GM12878 (cell line): ENCODE measurements at regions not wholly inside any gene's neighbourhood (a gene's known extent, or its start where the extent isn't known, plus 50 kb on each side); places are given as distances from the start of the nearest gene placed in this dataset.

ENCODE experiments used
- ATAC-seq: fragments of 200-7000 bp; cut with Tn5 transposase; 3 replicates; pipeline ENCODE4 v1.9.1; 2020; ENCODE audit warnings: mild to moderate bottlenecking, moderate library complexity
- BruUV-seq: library from RNA; stranded (reverse); fragments of 400-500 nt; replicated peaks from 2 replicates; lab custom pipeline; 2021; lab: Mats Ljungman, UMichigan
- CTCF ChIA-PET: fragments of 300-600 bp; sonication (Branson Sonifier 250); formaldehyde crosslinking; extraction: SDS; loops from one replicate; lab custom pipeline; 2021; ENCODE audit warnings: inconsistent platforms; lab: Yijun Ruan, JAX
- POLR2A ChIA-PET: fragments of 350-600 bp; formaldehyde crosslinking; extraction: SDS; loops from one replicate; lab custom pipeline; 2021; ENCODE audit warnings: inconsistent platforms; lab: Charles Lee
- RAD21 ChIA-PET: fragments of 300-600 bp; sonication (Branson Sonifier 250); formaldehyde crosslinking; loops from one replicate; lab custom pipeline; 2023; ENCODE audit warnings: antibody characterized with exemption; ENCODE audit not compliant: unreplicated experiment; lab: Charles Lee
- SMC1A ChIA-PET: fragments of 300-600 bp; sonication (Branson Sonifier 250); formaldehyde crosslinking; loops from one replicate; lab custom pipeline; 2023; ENCODE audit not compliant: unreplicated experiment, uncharacterized antibody; lab: Charles Lee
- DNase-seq: peaks from one replicate; pipeline ENCODE4 v3.0.0-alpha.2; 2011; ENCODE audit warnings: low read depth, low spot score
- FAIRE-seq: peaks from 3 replicates; lab custom pipeline; 2011; peaks lifted over from hg19 to GRCh38; lab: Jason Lieb, UNC
- H2AFZ ChIP-seq: 2 replicates; pipeline ENCODE4 v1.6.0; 2011; ENCODE audit warnings: low read depth, low read length, control low read depth; ENCODE audit not compliant: control insufficient read depth
- H3K27ac ChIP-seq: 2 replicates; pipeline ENCODE4 v1.5.1; 2011; ENCODE audit warnings: control low read depth; ENCODE audit not compliant: control insufficient read depth, insufficient read depth
- H3K27me3 ChIP-seq, 2 experiments: replicated peaks in 1 of 2; 2 replicates each; pipeline versions ENCODE4 v1.6.0 to v1.6.1; 2011; ENCODE audit warnings: low read length in 1 of 2; ENCODE audit not compliant: control insufficient read depth in 2 of 2, insufficient read depth in 2 of 2
- H3K36me3 ChIP-seq, 2 experiments: 2 replicates each; pipeline ENCODE4 v1.5.1; 2011; ENCODE audit warnings: low read length in 1 of 2; ENCODE audit not compliant: control insufficient read depth in 2 of 2, insufficient read depth in 2 of 2
- H3K4me1 ChIP-seq: 2 replicates; pipeline ENCODE4 v1.6.1; 2011; ENCODE audit warnings: mild to moderate bottlenecking, low read length, moderate library complexity, mixed read lengths; ENCODE audit not compliant: control insufficient read depth, insufficient read depth
- H3K4me2 ChIP-seq: 2 replicates; pipeline ENCODE4 v1.6.0; 2011; ENCODE audit warnings: control low read depth; ENCODE audit not compliant: control insufficient read depth, insufficient read depth
- H3K4me3 ChIP-seq: fragments of 200-600 bp; sonication (generic); 2 replicates; pipeline ENCODE4 v1.5.1; 2016
- H3K79me2 ChIP-seq: 2 replicates; pipeline ENCODE4 v1.6.0; 2011; ENCODE audit warnings: low read length; ENCODE audit not compliant: control insufficient read depth, insufficient read depth
- H3K9ac ChIP-seq: 2 replicates; pipeline ENCODE4 v1.8.0; 2011; ENCODE audit warnings: low read length, control low read depth, mixed read lengths; ENCODE audit not compliant: control insufficient read depth, insufficient read depth
- H3K9me3 ChIP-seq: replicated peaks from 3 replicates; pipeline ENCODE4 v1.5.1; 2011; ENCODE audit warnings: mild to moderate bottlenecking, low read length; ENCODE audit not compliant: control insufficient read depth, insufficient read depth
- H4K20me1 ChIP-seq: 2 replicates; pipeline ENCODE4 v1.6.0; 2011; ENCODE audit not compliant: control insufficient read depth, insufficient read depth
- BCL11A ChIP-seq: IDR thresholded peaks from 2 replicates; pipeline ENCODE4 v1.6.1; 2011; ENCODE audit warnings: low read depth, low read length
- BMI1 ChIP-seq: fragments of 450-650 bp; IDR thresholded peaks from 2 replicates; pipeline ENCODE4 v1.6.1; 2016; ENCODE audit warnings: mild to moderate bottlenecking, moderate library complexity, borderline replicate concordance
- CBX5 ChIP-seq: sonication (generic); IDR thresholded peaks from 2 replicates; pipeline ENCODE4 v1.6.1; 2016; ENCODE audit warnings: low read depth, moderate library complexity, mild to moderate bottlenecking, inconsistent platforms
- CHD2 ChIP-seq: IDR thresholded peaks from 2 replicates; pipeline ENCODE4 v1.6.1; 2011; ENCODE audit warnings: low read depth, low read length, improper control_type of control experiment, borderline replicate concordance
- EGR1 ChIP-seq, 2 experiments: IDR thresholded peaks; 1 replicate in 1 of 2; 2 replicates in 1 of 2; pipeline ENCODE4 v1.6.1; 2011 to 2012; ENCODE audit warnings: low read depth in 2 of 2, low read length in 2 of 2, borderline replicate concordance in 1 of 2, mild to moderate bottlenecking in 1 of 2, moderate library complexity in 1 of 2
- EP300 ChIP-seq, 2 experiments: fragments of 150-350 bp in 1 of 2; IDR thresholded peaks; 2 replicates each; pipeline ENCODE4 v1.6.1; 2011 to 2012; ENCODE audit warnings: low read depth in 2 of 2, low read length in 2 of 2, borderline replicate concordance in 1 of 2, improper control_type of control experiment in 1 of 2, inconsistent platforms in 1 of 2; ENCODE audit not compliant: control insufficient read depth in 1 of 2
- JUNB ChIP-seq: IDR thresholded peaks from 2 replicates; pipeline ENCODE4 v1.6.1; 2016; ENCODE audit warnings: antibody characterized with exemption, mild to moderate bottlenecking
- MTA2 ChIP-seq: fragments of 450-650 bp; IDR thresholded peaks from 2 replicates; pipeline ENCODE4 v1.6.1; 2016; ENCODE audit warnings: low read depth, mild to moderate bottlenecking, moderate library complexity
- NR2F1 ChIP-seq: fragments of 450-650 bp; conservative IDR thresholded peaks from 2 replicates; pipeline ENCODE4 v1.6.1; 2017; ENCODE audit warnings: mild to moderate bottlenecking
- POLR2A ChIP-seq: IDR thresholded peaks from 2 replicates; pipeline ENCODE4 v1.6.1; 2011; ENCODE audit warnings: low read depth, mild to moderate bottlenecking, low read length
- POLR2AphosphoS2 ChIP-seq: IDR thresholded peaks from 2 replicates; pipeline ENCODE4 v1.6.1; 2011; ENCODE audit warnings: low read depth, mild to moderate bottlenecking, low read length, improper control_type of control experiment, moderate library complexity
- SMC3 ChIP-seq: IDR thresholded peaks from 2 replicates; pipeline ENCODE4 v1.6.1; 2011; ENCODE audit warnings: low read length, improper control_type of control experiment, borderline replicate concordance
- ZBED1 ChIP-seq: IDR thresholded peaks from 2 replicates; pipeline ENCODE4 v1.6.1; 2016; ENCODE audit warnings: borderline replicate concordance
- ZBTB11 ChIP-seq: fragments of 450-650 bp; formaldehyde crosslinking; IDR thresholded peaks from 2 replicates; pipeline ENCODE4 v1.5.0; 2022; ENCODE audit warnings: mild to moderate bottlenecking, missing genetic modification characterization
- ZNF217 ChIP-seq: fragments of 450-650 bp; IDR thresholded peaks from 2 replicates; pipeline ENCODE4 v1.6.1; 2017; ENCODE audit warnings: antibody characterized with exemption, mild to moderate bottlenecking
- WGBS: methylation state at CpG from one replicate; pipeline ENCODE4 v1.1.6; 2016; ENCODE audit warnings: low lambda C conversion rate; ENCODE audit not compliant: insufficient replicate concordance, insufficient coverage; ENCODE audit errors: missing lambda C conversion rate; 5-methylcytosine and 5-hydroxymethylcytosine counted together
- in situ Hi-C: fragments of 300-500 bp; cut with MboI; formaldehyde crosslinking; loops from 9 replicates; pipeline ENCODE4 v1.14.3; 2018; ENCODE audit warnings: mixed read lengths
- intact Hi-C: fragments of 100-400 bp; cut with micrococcal nuclease; formaldehyde crosslinking; loops from one replicate; pipeline ENCODE4 v1.14.2; 2022; ENCODE audit not compliant: unreplicated experiment
- TF ChIP-seq, protein P1 (sequence below): fragments of 450-650 bp; IDR thresholded peaks from 2 replicates; pipeline ENCODE4 v1.6.1; 2017; ENCODE audit warnings: mild to moderate bottlenecking, low read depth, inconsistent platforms; ENCODE audit not compliant: poor library complexity, severe bottlenecking
- TF ChIP-seq, protein P2 (sequence below): fragments of 150-350 bp; IDR thresholded peaks from 2 replicates; pipeline ENCODE4 v1.6.1; 2014; ENCODE audit warnings: mild to moderate bottlenecking, low read depth, low read length

DNA sequence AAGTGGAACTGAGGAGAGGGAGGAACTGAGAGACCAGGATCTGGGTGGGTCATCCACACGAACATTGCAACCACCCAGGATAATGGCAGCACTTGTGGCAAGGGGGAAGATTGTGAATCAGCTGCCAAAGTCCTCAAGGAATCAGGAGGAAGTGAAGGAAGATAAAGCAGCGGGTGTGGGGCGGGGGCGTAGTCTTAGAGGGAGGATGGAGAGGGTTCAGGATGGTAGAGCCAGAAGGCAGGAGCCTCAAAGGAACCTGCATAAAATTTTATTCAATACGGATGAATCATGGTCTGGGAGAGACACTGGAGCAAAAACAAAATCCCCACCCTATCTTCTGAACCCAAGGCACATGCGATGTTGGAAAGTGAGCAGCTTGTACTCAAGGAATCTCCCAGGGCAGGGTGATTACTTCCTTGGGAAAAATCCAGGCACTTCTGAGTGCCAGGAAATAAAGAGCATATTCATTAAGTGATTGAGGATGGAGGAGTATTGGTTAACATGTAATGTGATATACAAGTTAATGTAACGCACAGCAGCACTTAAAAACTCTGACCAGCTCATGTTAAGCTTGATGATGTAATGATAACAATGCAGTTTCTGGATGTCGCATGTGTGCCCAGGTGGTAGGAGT, 82.0 kb upstream of the B3GAT2 start (continued):
- no peak for TF ChIP-seq ZBTB11 (CRISPR knock-in tag)
- no peak for TF ChIP-seq POLR2A
- TF ChIP-seq, protein P1, sequence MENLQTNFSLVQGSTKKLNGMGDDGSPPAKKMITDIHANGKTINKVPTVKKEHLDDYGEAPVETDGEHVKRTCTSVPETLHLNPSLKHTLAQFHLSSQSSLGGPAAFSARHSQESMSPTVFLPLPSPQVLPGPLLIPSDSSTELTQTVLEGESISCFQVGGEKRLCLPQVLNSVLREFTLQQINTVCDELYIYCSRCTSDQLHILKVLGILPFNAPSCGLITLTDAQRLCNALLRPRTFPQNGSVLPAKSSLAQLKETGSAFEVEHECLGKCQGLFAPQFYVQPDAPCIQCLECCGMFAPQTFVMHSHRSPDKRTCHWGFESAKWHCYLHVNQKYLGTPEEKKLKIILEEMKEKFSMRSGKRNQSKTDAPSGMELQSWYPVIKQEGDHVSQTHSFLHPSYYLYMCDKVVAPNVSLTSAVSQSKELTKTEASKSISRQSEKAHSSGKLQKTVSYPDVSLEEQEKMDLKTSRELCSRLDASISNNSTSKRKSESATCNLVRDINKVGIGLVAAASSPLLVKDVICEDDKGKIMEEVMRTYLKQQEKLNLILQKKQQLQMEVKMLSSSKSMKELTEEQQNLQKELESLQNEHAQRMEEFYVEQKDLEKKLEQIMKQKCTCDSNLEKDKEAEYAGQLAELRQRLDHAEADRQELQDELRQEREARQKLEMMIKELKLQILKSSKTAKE = no peak
- TF ChIP-seq SMC3 = no peak
- no peak for TF ChIP-seq ZBED1
- no peak for TF ChIP-seq EGR1 (IDR thresholded peaks at IDR 0.05; ENCODE audit: borderline replicate concordance in 1 of 2, low read depth in 2 of 2, low read length in 2 of 2)

GRCh38 chr6:71040043-71040442, 83.2 kb upstream of the B3GAT2 start:
- no peaks in the 10 kb centered on the region; a peak in 1 of 4 replicates for H3K27me3 ChIP-seq
- H3K9ac ChIP-seq = no peak overlapping the region
- FAIRE-seq (no peak), DNase-seq (no peak), ATAC-seq (no peak)
- no TSS peak for BruUV-seq
- intact Hi-C loops (no loop called here), in situ Hi-C loops (no loop called here)
- H3K79me2 ChIP-seq = no peaks in the 10 kb centered on the region
- no peaks in the 10 kb centered on the region for H3K9me3 ChIP-seq
- no peak overlapping the region for H3K27ac ChIP-seq
- RAD21 ChIA-PET = no interaction called here
- no peak overlapping the region for H3K4me3 ChIP-seq
- H4K20me1 ChIP-seq = no peaks in the 10 kb centered on the region
- CTCF ChIA-PET = no interaction called here
- no peak overlapping the region for H3K4me2 ChIP-seq
- H3K36me3 ChIP-seq = no peaks in the 10 kb centered on the region
- H2AFZ ChIP-seq = no peak overlapping the region
- WGBS = 93% methylated on average over 1 of the region's 1 CpG
- POLR2A ChIA-PET = no interaction called here
- SMC1A ChIA-PET = no interaction called here
- no peaks in the 10 kb centered on the region for H3K4me1 ChIP-seq
- TF ChIP-seq POLR2AphosphoS2 (no peak), POLR2A (no peak), CHD2 (no peak), CBX5 (no peak), EP300 (IDR thresholded peaks at IDR 0.05; ENCODE audit: borderline replicate concordance in 1 of 2, control insufficient read depth in 1 of 2, low read depth in 2 of 2, low read length in 2 of 2) (no peak), BCL11A (no peak), ZNF217 (no peak), MTA2 (no peak), JUNB (no peak), NR2F1 (no peak), BMI1 (no peak)
- TF ChIP-seq, protein P2, sequence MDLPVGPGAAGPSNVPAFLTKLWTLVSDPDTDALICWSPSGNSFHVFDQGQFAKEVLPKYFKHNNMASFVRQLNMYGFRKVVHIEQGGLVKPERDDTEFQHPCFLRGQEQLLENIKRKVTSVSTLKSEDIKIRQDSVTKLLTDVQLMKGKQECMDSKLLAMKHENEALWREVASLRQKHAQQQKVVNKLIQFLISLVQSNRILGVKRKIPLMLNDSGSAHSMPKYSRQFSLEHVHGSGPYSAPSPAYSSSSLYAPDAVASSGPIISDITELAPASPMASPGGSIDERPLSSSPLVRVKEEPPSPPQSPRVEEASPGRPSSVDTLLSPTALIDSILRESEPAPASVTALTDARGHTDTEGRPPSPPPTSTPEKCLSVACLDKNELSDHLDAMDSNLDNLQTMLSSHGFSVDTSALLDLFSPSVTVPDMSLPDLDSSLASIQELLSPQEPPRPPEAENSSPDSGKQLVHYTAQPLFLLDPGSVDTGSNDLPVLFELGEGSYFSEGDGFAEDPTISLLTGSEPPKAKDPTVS = no peak
